ENCODE measurements at regions not wholly inside any gene's neighbourhood (a gene's known extent, or its start where the extent isn't known, plus 50 kb on each side); places are given as distances from the start of the nearest gene placed in this dataset.

- no peaks in the 10 kb centered on the region for H3K79me2 ChIP-seq (ENCODE audit: insufficient read depth, low read length)
- FAIRE-seq (no peak), DNase-seq (ENCODE audit: low spot score) (no peak), ATAC-seq (no peak)
- ChIA-PET POLR2A (no interaction called here), CTCF (ENCODE audit: low intra/inter-chr PET ratio, low total read pairs) (no interaction called here)
- no peak overlapping the region for H2AFZ ChIP-seq (ENCODE audit: low read length)
- no peak overlapping the region for H3K9ac ChIP-seq (ENCODE audit: insufficient read depth, low read depth, low read length)
- peaks cover 11% of the 10 kb centered on the region; the same call in 1 of the 2 replicates for H3K4me1 ChIP-seq (ENCODE audit: insufficient read depth, low read length)
- H3K4me2 ChIP-seq (ENCODE audit: low read depth, low read length): no peak overlapping the region
- peaks cover 1 to 14% of the 10 kb centered on the region in 2 experiments; a peak in 2 of 5 replicates for H3K27me3 ChIP-seq (ENCODE audit: control insufficient read depth in 1 of 2, insufficient read depth in 2 of 2, low read length in 2 of 2)
- intact Hi-C loops (cut with micrococcal nuclease; ENCODE audit: unreplicated experiment) (no loop called here), in situ Hi-C loops (cut with HindIII; ENCODE audit: extremely low pct_ligation_motif_present, low pct_unique_long_range_greater_than_20kb) (no loop called here)
- H3K36me3 ChIP-seq (replicated peaks in 1 of 2; ENCODE audit: control insufficient read depth in 1 of 2, insufficient read depth in 2 of 2, low read length in 2 of 2): no peaks in the 10 kb centered on the region
- no peak overlapping the region for H3K27ac ChIP-seq (ENCODE audit: extremely low read length, insufficient read depth, low read length)
- H4K20me1 ChIP-seq (ENCODE audit: insufficient read depth, low read length): no peaks in the 10 kb centered on the region
- no peaks in the 10 kb centered on the region for H3K9me3 ChIP-seq (ENCODE audit: low read length)
- no peak for TF ChIP-seq THRA (CRISPR knock-in tag; IDR thresholded peaks at IDR 0.05; ENCODE audit: borderline replicate concordance)
- TF ChIP-seq, protein P1, sequence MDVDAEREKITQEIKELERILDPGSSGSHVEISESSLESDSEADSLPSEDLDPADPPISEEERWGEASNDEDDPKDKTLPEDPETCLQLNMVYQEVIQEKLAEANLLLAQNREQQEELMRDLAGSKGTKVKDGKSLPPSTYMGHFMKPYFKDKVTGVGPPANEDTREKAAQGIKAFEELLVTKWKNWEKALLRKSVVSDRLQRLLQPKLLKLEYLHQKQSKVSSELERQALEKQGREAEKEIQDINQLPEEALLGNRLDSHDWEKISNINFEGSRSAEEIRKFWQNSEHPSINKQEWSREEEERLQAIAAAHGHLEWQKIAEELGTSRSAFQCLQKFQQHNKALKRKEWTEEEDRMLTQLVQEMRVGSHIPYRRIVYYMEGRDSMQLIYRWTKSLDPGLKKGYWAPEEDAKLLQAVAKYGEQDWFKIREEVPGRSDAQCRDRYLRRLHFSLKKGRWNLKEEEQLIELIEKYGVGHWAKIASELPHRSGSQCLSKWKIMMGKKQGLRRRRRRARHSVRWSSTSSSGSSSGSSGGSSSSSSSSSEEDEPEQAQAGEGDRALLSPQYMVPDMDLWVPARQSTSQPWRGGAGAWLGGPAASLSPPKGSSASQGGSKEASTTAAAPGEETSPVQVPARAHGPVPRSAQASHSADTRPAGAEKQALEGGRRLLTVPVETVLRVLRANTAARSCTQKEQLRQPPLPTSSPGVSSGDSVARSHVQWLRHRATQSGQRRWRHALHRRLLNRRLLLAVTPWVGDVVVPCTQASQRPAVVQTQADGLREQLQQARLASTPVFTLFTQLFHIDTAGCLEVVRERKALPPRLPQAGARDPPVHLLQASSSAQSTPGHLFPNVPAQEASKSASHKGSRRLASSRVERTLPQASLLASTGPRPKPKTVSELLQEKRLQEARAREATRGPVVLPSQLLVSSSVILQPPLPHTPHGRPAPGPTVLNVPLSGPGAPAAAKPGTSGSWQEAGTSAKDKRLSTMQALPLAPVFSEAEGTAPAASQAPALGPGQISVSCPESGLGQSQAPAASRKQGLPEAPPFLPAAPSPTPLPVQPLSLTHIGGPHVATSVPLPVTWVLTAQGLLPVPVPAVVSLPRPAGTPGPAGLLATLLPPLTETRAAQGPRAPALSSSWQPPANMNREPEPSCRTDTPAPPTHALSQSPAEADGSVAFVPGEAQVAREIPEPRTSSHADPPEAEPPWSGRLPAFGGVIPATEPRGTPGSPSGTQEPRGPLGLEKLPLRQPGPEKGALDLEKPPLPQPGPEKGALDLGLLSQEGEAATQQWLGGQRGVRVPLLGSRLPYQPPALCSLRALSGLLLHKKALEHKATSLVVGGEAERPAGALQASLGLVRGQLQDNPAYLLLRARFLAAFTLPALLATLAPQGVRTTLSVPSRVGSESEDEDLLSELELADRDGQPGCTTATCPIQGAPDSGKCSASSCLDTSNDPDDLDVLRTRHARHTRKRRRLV (CRISPR knock-in tag; IDR thresholded peaks at IDR 0.05): no peak
- no peak overlapping the region for H3K4me3 ChIP-seq (replicated peaks in 1 of 3; ENCODE audit: insufficient read depth in 1 of 3, low read depth in 2 of 3, low read length in 3 of 3)
- BruUV-seq (replicated peaks): no TSS peak
- WGBS (ENCODE audit: low lambda C conversion rate): 0% methylated on average over 1 of the region's 1 CpG
Observed at GRCh38 chr2:19671311-19671710, 230.5 kb downstream of the TTC32 start.

Measured in HepG2 (cell line).